H4 (cell line): ENCODE measurements at regions not wholly inside any gene's neighbourhood (a gene's known extent, or its start where the extent isn't known, plus 50 kb on each side); places are given as distances from the start of the nearest gene placed in this dataset.

ENCODE experiments used
- DNase-seq: peaks from one replicate; pipeline ENCODE4 v3.0.0-alpha.2; 2015; ENCODE audit warnings: low spot score

DNA sequence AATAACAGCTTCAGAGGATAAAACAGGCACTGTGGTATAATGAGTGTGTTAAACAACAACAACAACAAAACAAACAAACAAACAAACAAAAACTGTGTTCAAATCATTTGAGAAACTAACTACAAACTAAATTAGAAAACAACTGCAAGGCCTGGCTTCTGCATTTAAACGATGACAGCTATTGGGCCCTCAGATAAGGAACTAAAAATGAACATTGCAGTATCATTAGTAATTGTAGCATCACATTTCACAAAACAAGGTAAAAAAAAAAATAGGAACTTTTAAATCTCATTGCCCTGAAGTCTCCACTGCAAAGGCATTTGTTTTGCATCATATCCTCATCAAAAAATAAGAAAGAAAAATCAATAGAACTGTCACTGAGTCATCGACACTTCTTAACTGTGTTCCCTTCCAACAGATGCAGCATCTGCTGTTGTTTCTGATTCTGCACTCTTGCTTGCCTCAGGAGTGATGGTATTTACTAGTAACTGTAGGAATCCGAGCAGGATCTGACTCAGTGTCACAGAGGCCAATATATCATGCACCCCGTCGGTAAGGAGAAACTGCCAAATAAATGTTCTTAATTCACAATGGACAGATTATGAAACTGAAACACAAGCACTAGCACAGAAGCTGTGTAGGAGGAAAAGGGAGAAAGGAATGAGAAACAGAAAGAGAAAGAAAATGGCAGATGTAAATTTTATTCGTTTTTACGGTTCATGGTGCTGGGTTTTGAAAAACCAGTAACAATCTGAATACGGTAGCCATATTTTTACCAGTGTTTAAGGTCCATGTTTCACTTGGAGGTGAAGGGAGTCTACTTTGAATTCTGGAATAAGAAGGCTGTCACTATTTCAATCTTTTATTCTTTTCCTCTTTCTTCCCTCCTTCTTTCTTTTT, 365.7 kb upstream of the EPHA7 start:
- DNase-seq: peak; percentile 61

DNA sequence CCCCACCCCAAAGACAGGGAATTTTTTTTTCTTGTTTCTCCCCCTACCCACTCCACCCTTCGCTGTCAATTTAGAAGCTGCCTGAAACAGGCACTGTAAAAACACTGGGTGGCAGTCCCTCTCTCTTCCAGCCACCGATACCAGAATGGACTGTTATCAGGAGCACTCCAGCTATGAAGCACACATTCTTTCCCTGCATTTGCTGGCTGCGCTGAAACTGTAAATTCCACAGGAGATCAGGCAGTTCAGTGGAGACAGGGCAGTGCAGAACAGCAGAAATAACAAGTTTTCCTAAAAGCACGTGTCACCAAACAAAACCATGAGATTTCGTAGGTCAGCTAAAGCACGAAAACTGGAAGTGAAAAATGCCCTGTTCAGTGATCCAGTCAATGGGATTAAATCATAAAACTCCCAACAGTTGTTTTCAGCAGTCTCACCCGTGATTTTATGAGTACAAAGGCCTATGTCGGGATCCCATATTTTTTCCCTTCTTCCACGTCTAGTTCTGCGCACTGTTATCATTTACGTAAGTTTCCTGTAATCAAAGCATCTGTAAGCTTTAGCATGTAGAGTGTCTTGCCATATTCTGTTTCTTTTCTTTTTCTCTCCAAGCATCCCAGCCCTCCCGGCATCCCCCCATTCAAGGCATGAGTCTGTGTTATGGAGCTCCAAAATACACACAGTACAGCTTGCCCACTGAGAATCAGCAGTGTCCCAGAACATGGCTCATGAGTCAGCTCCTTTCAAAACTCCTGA, 359.9 kb upstream of the EPHA7 start:
- DNase-seq: no peak

DNA sequence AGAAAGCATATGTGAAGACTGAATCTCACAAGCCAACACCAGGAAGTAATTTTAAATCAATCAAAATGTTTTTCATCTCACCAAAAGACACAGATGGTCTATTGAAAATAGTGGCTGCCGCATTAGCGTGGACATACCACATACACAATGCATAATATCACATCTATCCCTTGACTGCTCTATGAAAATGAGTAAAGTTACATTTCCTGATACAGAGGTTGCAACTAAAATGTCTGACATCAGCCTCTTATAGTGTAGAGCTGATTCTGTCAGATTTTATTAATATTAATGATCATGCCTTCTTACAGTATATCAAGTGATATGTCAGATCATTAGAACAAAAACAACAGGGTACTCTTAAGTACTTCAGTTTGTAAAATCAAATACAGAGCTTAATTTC, 339.8 kb upstream of the EPHA7 start:
- DNase-seq: no peak

DNA sequence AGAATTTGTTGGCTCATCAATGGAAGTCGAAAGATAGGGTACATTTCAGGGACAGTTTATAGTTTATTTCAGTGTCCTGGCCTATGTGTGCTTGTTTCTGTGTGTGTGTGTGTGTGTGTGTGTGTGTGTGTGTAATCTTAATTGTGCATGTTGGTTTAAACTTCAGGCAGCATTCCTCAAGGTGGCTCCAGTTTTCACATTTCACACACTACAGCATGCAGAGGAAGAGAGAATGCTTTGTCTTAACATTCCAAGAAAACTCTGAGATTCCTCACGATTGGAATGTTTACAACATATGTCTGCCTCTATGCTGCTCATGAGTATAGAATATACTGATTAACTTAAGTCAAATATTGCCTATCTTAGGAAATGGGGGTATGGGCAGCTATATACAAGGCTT, 332.6 kb upstream of the EPHA7 start:
- DNase-seq: peak; percentile 4

DNA sequence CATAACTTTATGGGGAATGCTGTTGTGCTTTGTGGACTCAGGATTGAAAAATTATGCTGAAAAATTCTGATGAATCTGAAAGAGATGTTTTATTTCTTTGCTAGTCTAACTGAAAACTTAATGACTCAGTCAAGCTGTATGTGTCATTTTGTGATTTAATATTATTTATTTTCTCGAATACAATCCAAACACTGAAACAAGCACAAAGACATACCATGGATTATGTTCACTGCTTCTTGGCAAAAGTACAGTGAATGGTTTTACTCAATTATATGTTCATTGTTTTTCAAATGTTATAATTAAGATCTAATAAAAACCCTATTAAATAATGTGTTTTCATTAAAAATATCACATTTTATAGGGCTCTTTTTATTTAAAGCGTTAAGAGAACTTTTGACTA, 330.6 kb upstream of the EPHA7 start:
- DNase-seq: no peak

DNA sequence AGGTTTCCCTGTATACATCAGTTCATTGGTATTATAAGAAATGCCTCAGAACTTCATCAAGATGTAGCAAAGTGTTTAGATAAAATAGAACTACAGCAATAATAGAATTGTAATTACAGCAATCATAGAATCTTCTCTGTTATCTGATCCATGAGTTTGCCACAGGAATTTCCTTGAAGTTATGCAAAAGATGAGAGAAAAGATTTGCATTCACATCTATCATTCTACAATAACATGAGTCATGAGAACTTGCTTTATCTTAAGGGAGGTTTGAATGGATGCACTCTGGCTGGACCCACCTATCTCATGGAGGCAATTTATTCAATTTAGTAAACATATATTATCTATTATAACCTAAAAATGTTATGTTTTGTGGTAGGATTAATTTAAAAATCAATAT, 329.8 kb upstream of the EPHA7 start:
- no peak for DNase-seq

DNA sequence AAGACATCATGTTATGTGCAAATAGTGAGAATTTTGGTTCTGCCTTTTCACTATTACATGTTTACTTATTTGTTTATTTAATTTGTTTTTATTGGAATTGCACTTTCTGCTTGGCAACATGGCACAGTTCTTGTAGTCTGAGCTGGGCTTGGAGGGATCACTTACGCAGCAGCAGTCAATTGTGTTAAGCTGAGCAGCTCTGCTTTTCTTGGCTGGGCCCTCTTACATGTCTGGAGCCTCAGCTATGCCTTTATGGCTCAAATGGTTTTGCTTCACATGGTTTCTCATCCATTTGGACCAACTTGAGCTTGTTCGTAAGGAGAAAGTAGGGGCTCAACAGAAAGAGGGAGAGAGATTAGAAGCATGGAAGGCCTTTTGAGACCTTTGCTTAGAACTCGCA, 327.5 kb upstream of the EPHA7 start:
- DNase-seq: no peak

DNA sequence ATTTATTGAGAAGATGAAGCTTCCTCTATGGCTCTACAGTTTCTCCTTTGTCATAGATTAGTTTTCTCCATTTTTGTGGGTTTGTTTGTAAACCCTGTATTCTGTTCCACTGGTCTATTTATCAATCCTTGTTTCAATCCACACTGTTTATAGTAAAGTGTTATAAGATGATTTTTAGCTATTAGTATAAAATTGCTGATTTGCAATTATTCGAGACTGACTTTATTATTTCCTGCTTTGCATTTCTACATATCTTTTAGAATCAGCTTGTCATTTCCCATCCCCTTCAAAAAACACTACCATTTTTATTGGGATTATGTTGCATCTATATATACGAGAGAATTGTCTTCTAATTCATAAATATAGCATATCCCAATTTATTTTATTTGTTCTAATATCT, 325.9 kb upstream of the EPHA7 start:
- DNase-seq: no peak

DNA sequence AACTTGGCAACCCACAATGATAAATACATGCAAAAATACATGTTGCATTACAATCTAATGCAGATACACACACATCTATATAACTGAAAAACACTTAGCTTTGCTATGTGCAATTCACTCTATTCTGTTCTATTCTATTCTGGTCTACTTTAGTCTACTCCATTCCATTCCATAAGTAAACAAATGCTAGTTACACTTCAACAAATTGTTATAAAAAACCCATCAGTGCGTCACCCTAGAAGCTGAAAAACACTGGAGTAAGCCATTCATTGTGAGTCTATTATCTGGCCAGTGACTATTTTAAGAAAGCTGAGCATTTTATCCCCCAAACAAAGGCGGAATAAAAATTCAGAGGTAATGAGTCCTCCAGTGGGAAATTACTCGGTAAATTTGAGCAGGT, 315.7 kb upstream of the EPHA7 start:
- DNase-seq: no peak

DNA sequence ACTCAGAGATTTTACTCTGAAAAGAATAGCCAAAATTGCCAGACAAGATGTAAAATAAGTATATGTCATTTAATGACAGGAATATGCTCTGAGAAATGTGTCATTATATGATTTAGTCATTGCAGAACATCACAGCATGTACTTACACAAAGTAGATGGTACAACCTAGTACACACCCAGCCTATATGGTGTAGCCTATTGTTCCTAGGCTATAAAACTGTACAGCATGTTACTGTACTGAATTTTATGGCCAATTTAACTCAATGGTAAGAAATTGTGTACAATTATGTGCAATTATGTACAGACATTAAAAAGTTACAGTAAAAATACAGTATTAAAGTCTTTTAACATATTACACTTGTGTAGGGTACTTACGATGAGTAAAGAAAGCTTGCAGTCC, 311.9 kb upstream of the EPHA7 start:
- DNase-seq: no peak

DNA sequence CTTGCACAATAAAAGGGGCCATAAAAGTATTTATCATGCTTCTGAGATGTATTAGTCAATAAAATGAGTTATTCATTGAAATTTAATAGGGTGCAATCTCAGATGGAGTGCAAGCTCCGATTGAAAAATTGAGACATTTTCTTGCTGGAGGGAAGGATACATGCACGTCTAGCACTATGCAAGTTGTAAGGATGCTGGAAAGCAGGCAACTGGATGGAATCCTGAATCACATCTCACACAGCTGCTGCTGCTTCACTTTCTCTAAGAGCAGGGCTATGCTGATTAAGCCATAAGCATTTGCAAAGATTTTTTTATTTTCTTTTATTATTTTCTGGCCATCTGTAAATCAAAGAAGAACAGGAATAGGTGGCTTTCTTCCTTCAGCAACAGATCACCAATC, 308.8 kb upstream of the EPHA7 start:
- no peak for DNase-seq

DNA sequence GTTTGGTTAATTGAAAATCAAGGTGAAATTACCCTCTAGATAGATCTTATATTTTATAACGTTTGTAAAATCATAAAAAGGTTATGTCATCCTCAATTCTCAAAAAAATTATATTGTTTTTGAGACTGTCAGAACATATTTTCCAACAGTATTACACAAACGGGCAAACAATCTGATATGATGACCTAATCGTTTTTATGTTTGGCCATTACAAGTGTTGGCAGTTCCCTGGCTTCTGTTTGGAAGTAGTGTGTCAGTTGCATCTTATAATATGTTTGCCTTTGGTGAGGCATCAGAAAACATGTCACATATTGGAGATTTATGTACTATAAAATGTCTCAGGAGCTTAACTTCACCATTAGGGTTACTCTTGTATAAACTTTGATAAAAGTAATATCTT, 308.1 kb upstream of the EPHA7 start:
- no peak for DNase-seq

DNA sequence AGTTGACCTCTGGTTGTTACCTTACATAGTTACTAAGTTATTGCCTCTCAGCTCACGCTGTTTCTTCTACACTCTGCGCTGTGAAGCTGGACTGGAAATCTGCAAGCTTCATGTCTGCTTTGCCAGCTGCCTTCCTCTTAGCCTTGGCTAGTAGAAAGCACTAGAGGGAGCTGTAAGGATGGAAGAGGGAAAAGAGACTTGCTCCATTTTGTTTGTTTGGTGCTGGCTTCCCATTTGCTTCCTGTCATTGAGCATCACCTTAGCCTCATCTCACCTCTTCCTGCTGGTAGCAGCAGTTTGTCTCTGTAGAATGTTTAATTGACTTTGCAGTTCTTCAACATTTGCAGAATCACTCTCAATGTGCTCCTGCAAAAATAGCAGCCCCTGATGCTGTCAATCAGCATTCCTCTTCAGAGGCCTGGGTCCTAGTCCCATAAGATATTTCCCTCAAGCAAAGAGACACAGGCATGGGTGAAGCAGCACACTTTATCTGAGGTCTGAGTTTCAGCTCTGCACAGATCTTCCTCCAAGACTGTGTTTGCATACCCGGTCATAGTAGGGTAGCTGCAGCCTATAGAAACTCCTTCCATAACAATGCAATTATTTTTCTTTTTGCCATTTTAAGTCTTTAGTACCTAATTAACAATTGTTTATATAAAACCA, 302.2 kb upstream of the EPHA7 start:
- DNase-seq: peak; percentile 47

DNA sequence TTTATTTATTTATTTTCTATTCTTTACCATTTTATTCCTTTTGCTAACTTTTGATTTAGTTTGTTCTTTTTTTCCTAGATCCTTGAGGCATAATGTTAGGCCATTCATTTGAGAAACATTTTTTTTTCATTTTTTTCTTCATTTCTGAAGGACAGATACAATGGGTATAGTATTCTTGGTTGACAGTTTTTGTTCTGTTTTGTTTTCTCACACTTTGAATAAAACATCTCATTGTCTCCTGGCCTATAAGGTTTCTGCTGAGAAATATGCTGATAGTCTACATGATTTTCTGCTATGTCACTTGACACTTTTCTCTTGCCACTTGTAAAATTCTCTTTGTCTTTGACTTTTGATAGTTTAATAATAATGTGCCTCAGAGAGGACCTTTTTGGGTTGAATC, 294.6 kb upstream of the EPHA7 start:
- no peak for DNase-seq

DNA sequence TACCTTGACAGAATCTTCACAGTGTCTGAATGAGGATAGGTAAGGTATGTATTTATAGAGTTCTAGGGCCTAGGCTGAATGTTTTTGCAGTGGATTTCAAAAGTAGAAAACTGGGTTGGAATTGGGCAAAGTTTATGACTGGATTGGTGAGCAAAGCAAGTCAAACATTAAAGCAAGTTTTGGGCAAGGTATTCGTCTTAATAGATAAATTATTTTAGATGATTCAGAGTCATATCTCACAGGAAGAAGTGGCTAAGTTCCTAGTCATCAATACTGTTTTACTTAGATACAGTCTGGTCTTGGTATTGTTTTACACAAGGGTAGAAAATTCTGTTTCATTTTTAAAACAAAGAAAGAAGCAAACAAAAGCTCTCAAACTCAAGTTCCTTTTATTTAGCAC, 284.1 kb upstream of the EPHA7 start:
- DNase-seq: no peak

DNA sequence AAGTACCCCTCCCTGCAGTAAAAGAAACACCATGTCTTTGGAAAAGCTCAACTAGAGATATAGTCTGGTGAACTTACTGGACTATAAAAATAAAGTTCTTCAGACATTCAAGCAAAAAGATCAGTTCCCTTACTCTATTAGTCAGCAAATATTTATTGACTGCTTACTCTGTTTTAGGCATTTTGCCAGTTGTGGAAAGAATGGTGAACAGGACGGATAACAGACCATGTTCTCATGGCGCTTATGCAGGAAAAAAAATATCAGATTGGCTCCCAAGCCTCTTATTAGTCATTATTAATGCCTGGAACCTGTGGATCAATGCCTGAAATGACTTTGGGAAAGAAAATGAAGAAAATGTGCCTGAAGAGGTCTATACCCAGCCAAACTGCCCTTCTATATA, 282.2 kb upstream of the EPHA7 start:
- no peak for DNase-seq

DNA sequence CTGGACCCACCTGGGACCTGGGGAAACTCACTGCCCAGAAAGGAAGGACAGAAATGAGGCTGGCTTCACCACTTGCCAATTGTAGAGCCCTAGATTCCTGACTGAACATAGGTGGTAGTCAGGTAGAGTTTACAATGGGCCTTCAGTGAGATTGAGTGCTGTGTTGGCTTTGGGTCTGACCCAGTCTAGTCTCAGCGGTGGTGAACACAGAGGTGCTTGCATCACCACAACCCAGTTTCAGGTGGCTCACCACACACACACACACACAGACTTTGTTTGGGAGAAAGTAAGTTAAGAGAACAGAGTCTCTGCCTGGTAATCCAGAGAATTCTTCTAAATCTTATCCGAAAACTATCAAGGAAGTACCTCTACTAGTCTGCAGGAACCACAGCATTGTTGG, 266.1 kb upstream of the EPHA7 start:
- DNase-seq: no peak

DNA sequence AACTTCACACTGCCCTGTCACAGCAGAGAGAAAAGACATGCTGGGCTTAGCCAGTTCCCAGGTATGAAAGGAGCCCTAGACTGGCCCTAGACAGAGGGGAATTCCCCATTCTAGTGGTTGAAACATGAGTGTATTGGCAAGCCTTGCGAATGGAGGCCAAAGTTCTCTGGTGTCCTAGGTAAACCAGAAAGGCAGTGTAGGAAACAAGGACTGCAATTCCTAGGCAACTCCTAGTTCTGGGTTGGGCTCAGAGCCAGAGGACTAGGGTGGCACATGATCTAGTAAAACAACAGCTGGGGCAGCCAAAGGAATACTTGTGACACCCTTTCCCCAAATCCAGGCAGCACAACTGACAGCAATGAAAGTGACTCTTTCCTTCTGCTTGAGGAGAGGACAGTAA, 265.0 kb upstream of the EPHA7 start:
- peak; percentile 11 for DNase-seq

DNA sequence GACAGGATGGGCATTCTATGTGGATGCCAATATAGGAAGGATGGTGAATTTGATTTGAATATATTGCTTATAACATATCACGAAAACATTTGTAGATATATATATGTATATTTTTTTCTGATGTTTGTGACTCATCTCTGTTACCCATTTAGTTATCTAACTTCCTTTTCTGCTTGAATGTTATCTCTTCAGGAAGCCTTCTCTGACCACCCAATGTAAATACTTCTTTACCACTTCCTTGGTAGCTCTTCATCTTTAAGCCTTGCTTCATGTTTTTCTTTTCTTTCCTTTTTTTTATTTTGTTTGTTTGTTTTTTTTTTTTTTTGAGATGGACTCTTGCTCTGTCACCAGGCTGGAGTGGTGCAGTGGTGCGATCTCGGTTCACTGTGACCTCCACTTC, 260.5 kb upstream of the EPHA7 start:
- peak; percentile 40 for DNase-seq

DNA sequence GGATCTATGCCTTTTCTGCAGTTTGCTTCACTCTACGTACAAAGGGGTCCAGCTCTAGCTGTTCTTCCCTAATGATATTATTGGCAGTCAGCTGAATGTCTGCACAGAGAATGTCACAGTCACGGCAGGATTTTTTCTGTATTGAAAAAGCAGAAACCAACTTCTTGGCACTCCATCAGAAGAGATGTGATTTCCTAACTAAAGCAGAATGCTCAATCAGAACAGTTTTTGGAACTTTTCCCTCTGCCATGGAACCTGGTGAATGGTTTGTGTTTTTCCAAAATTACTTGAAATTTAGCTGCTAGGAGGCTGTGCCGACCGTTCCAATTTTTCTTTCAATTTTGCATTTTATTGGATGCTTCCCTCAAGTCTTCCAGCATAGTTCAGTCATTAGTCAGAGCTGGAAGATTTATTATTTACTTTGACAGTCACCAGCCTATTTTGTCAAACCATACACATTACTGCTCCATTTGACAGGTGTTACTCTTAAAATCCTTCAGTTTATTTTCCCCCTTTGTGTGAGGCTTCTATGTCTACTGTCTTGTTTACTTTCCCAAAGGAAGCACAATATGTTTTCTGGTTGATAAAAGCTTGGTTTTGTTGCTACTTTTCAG, 259.6 kb upstream of the EPHA7 start:
- DNase-seq: peak; percentile 8

DNA sequence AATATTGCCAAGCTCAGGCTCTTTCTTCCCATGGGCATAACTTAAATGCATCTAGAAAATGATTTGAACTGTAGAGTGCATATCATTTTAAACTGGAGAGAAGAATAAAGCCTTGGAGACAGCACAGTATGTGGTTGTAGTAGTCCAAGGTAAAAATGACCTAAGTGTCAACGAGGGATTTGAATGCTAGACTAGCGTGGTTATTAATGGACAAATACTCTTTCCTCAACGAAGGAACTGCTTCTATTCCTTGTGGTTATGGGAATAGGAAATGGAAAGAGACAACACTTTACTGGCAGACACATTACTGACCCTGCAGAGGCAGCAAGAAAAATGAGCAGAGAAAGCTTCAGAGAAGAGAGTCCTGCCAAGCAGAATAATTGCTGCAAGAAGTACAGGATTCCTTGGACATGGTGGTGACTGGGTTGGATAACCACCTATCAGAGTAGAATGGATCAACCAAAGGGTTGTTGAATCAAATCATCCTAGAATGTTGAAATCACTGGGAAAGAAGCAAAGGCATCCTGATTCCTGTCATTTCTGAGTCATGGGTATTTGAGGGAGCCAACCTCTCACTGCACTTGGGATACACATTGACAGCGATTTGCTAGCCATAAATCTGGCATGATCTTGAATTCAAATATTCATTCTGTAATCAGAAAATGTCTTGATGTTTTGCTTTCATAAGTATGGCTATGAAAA, 258.1 kb upstream of the EPHA7 start:
- DNase-seq: no peak

DNA sequence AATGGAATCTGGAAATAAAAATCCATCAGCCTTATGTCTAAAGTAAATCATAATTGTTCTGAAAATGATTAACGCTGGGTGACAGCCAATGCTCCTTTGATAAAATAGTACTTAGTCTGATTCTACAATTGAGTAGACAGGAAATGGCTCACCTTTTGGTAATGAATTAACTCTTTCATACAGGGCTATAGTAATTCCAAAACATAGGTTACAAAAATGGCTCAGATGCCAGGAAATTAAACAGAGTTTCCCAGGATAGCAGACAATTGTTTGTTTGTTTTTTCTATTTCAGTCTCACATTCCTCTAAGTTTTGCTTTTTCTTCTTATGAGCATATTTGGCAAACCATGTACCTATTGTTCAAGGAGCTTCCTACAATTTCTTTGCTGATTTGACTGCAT, 257.2 kb upstream of the EPHA7 start:
- DNase-seq: no peak
